ENCODE measurements at regions not wholly inside any gene's neighbourhood (a gene's known extent, or its start where the extent isn't known, plus 50 kb on each side); places are given as distances from the start of the nearest gene placed in this dataset.

GRCh38 chr10:78181381-78182055 is 147.9 kb downstream of the RPS24 start:
- H3K27ac ChIP-seq (ENCODE audit: low read depth, low read length, poor library complexity, severe bottlenecking): no peak overlapping the region
- H2AFZ ChIP-seq (ENCODE audit: low read length): no peak overlapping the region
- no peaks in the 10 kb centered on the region for H3K79me2 ChIP-seq (ENCODE audit: insufficient read depth, low read length)
- H3K4me1 ChIP-seq (ENCODE audit: insufficient read depth, low read length, severe bottlenecking): no peaks in the 10 kb centered on the region
- H4K20me1 ChIP-seq (ENCODE audit: insufficient read depth, low read length): no peaks in the 10 kb centered on the region
- H3K9me2 ChIP-seq (ENCODE audit: low read depth, low read length): no peaks in the 10 kb centered on the region
- no peak overlapping the region for H3K4me3 ChIP-seq (ENCODE audit: low read depth, low read length, poor library complexity, severe bottlenecking)
- no peak for TF ChIP-seq EZH2 (IDR thresholded peaks at IDR 0.05; ENCODE audit: borderline replicate concordance, low read length)
- no peak for TF ChIP-seq CTCF (IDR thresholded peaks at IDR 0.05; ENCODE audit: low read length)
- H3F3A ChIP-seq (ENCODE audit: insufficient read depth, low read length): no peaks in the 10 kb centered on the region
- H3K4me2 ChIP-seq (ENCODE audit: low read length): no peak overlapping the region
- H3K9ac ChIP-seq (ENCODE audit: low read length): no peak overlapping the region
- H3K9me3 ChIP-seq (ENCODE audit: low read length): no peaks in the 10 kb centered on the region
- no peaks in the 10 kb centered on the region for H3K36me3 ChIP-seq (ENCODE audit: insufficient read depth, low read length)
- no peaks in the 10 kb centered on the region; the same call in 1 of the 2 replicates for H3K27me3 ChIP-seq (ENCODE audit: insufficient read depth, low read length)

- no peaks in the 10 kb centered on the region for H3K79me2 ChIP-seq (ENCODE audit: insufficient read depth, low read length)
- H4K20me1 ChIP-seq (ENCODE audit: insufficient read depth, low read length): no peaks in the 10 kb centered on the region
- H3K36me3 ChIP-seq (ENCODE audit: insufficient read depth, low read length): no peaks in the 10 kb centered on the region
- H2AFZ ChIP-seq (ENCODE audit: low read length): no peak overlapping the region
- H3K9me3 ChIP-seq (ENCODE audit: low read length): no peaks in the 10 kb centered on the region
- no peak overlapping the region for H3K4me2 ChIP-seq (ENCODE audit: low read length)
- H3K27ac ChIP-seq (ENCODE audit: low read depth, low read length, poor library complexity, severe bottlenecking): no peak overlapping the region
- no peaks in the 10 kb centered on the region for H3F3A ChIP-seq (ENCODE audit: insufficient read depth, low read length)
- no peak overlapping the region for H3K4me3 ChIP-seq (ENCODE audit: low read depth, low read length, poor library complexity, severe bottlenecking)
- H3K9me2 ChIP-seq (ENCODE audit: low read depth, low read length): no peaks in the 10 kb centered on the region
- H3K4me1 ChIP-seq (ENCODE audit: insufficient read depth, low read length, severe bottlenecking): no peaks in the 10 kb centered on the region
- no peak for TF ChIP-seq CTCF (IDR thresholded peaks at IDR 0.05; ENCODE audit: low read length)
- no peak for TF ChIP-seq EZH2 (IDR thresholded peaks at IDR 0.05; ENCODE audit: borderline replicate concordance, low read length)
- H3K27me3 ChIP-seq (ENCODE audit: insufficient read depth, low read length): peaks cover 4% of the 10 kb centered on the region; the same call in 1 of the 2 replicates
- no peak overlapping the region for H3K9ac ChIP-seq (ENCODE audit: low read length)
Measured at GRCh38 chr10:78182841-78183240, 149.2 kb downstream of the RPS24 start.

- Histone ChIP-seq H3K9me3 (ENCODE audit: low read length) (no peaks in the 10 kb centered on the region), H3K36me3 (ENCODE audit: insufficient read depth, low read length) (no peaks in the 10 kb centered on the region)
Measured at GRCh38 chr10:78184851-78185692, 151.4 kb downstream of the RPS24 start.

More at GRCh38 chr10:78184851-78185692, 151.4 kb downstream of the RPS24 start:
- H3K4me1 ChIP-seq (ENCODE audit: insufficient read depth, low read length, severe bottlenecking): no peaks in the 10 kb centered on the region
- no peak overlapping the region for H3K4me3 ChIP-seq (ENCODE audit: low read depth, low read length, poor library complexity, severe bottlenecking)
- H2AFZ ChIP-seq (ENCODE audit: low read length): no peak overlapping the region
- no peaks in the 10 kb centered on the region for H3K9me2 ChIP-seq (ENCODE audit: low read depth, low read length)
- peaks cover 4% of the 10 kb centered on the region; the same call in 1 of the 2 replicates for H3K27me3 ChIP-seq (ENCODE audit: insufficient read depth, low read length)
- H3F3A ChIP-seq (ENCODE audit: insufficient read depth, low read length): no peaks in the 10 kb centered on the region
- H3K79me2 ChIP-seq (ENCODE audit: insufficient read depth, low read length): no peaks in the 10 kb centered on the region
- TF ChIP-seq EZH2 (IDR thresholded peaks at IDR 0.05; ENCODE audit: borderline replicate concordance, low read length): no peak
- no peak for TF ChIP-seq CTCF (IDR thresholded peaks at IDR 0.05; ENCODE audit: low read length)
- no peak overlapping the region for H3K27ac ChIP-seq (ENCODE audit: low read depth, low read length, poor library complexity, severe bottlenecking)
- H3K4me2 ChIP-seq (ENCODE audit: low read length): no peak overlapping the region
- H4K20me1 ChIP-seq (ENCODE audit: insufficient read depth, low read length): no peaks in the 10 kb centered on the region
- H3K9ac ChIP-seq (ENCODE audit: low read length): no peak overlapping the region
